OCI-LY3 (cell line): ENCODE measurements at regions not wholly inside any gene's neighbourhood (a gene's known extent, or its start where the extent isn't known, plus 50 kb on each side); places are given as distances from the start of the nearest gene placed in this dataset.

Experiments
- EZH2phosphoT487 ChIP-seq: fragments of 200-600 bp; shearing (Covaris generic); IDR thresholded peaks from 2 replicates; pipeline ENCODE4 v1.6.1; 2018; ENCODE audit warnings: antibody characterized with exemption, mixed run types, low read depth
- TF ChIP-seq, protein P1 (sequence below): fragments of 200-600, 300-600 bp; sonication (generic); IDR thresholded peaks from 2 replicates; pipeline ENCODE4 v1.5.1; 2014; ENCODE audit warnings: antibody characterized with exemption, low read length, low read depth

DNA sequence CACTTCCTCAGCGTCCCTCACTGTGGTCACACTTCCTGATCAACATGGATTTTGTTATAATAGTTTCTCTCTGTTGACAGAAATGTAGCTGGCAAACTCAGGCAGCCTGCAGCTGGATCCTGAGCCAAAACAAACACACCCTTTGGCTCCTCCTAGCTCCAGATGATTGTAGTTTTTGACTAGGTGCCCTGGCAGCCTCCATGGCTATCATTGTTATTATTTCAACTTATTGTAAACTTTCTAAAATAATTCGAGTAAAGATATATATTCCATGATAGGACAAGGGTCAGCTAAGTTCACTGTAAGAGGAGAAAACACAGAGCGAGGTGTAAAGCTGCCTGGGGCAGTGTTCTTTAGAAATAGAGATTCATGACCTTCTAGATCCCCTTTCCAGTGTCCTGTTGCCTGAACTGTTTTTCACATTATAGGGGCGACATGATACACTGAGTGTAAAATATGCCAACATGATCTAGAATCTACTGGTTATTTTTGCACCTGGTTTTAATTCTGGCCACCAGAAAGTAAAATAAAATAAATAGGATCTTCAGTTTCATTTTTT, 98.2 kb upstream of the HDGFL1 start:
- TF ChIP-seq, protein P1, sequence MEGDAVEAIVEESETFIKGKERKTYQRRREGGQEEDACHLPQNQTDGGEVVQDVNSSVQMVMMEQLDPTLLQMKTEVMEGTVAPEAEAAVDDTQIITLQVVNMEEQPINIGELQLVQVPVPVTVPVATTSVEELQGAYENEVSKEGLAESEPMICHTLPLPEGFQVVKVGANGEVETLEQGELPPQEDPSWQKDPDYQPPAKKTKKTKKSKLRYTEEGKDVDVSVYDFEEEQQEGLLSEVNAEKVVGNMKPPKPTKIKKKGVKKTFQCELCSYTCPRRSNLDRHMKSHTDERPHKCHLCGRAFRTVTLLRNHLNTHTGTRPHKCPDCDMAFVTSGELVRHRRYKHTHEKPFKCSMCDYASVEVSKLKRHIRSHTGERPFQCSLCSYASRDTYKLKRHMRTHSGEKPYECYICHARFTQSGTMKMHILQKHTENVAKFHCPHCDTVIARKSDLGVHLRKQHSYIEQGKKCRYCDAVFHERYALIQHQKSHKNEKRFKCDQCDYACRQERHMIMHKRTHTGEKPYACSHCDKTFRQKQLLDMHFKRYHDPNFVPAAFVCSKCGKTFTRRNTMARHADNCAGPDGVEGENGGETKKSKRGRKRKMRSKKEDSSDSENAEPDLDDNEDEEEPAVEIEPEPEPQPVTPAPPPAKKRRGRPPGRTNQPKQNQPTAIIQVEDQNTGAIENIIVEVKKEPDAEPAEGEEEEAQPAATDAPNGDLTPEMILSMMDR = no peak
- no peak for TF ChIP-seq EZH2phosphoT487
